OCI-LY1 (cell line): ENCODE measurements at regions not wholly inside any gene's neighbourhood (a gene's known extent, or its start where the extent isn't known, plus 50 kb on each side); places are given as distances from the start of the nearest gene placed in this dataset.

Experiments
- H2AFZ ChIP-seq: fragments of 200-600 bp; sonication (generic), shearing (Covaris generic); 2 replicates; pipeline ENCODE4 v1.6.0; 2014; ENCODE audit warnings: antibody characterized with exemption, mild to moderate bottlenecking, low read length
- H3F3A ChIP-seq: fragments of 200-600 bp; sonication (generic), shearing (Covaris generic); 2 replicates; pipeline ENCODE4 v1.6.0; 2014; ENCODE audit warnings: mild to moderate bottlenecking, antibody characterized with exemption, low read length, moderate library complexity; ENCODE audit not compliant: insufficient read depth
- H3K27ac ChIP-seq: fragments of 200-600 bp; sonication (generic); 2 replicates; pipeline ENCODE4 v1.5.1; 2014; ENCODE audit warnings: low read length, mixed run types, mild to moderate bottlenecking, low read depth; ENCODE audit not compliant: poor library complexity, severe bottlenecking
- H3K27me3 ChIP-seq: fragments of 200-600 bp; sonication (generic); 2 replicates; pipeline ENCODE4 v1.6.0; 2014; ENCODE audit warnings: antibody characterized with exemption, mild to moderate bottlenecking, low read length, moderate library complexity; ENCODE audit not compliant: insufficient read depth
- H3K36me3 ChIP-seq: fragments of 200-600 bp; sonication (generic); 2 replicates; pipeline ENCODE4 v1.6.1; 2014; ENCODE audit warnings: mild to moderate bottlenecking, antibody characterized with exemption, low read length, moderate library complexity, mixed read lengths; ENCODE audit not compliant: insufficient read depth
- H3K4me1 ChIP-seq: fragments of 200-600 bp; sonication (generic); 2 replicates; pipeline ENCODE4 v1.5.1; 2014; ENCODE audit warnings: mild to moderate bottlenecking, low read length, moderate library complexity; ENCODE audit not compliant: insufficient read depth, severe bottlenecking
- H3K4me2 ChIP-seq: fragments of 200-600 bp; sonication (generic), shearing (Covaris generic); 2 replicates; pipeline ENCODE4 v1.6.1; 2014; ENCODE audit warnings: low read length
- H3K4me3 ChIP-seq: fragments of 200-600 bp; sonication (generic); 2 replicates; pipeline ENCODE4 v1.5.1; 2014; ENCODE audit warnings: low read length, low read depth, mild to moderate bottlenecking, mixed read lengths; ENCODE audit not compliant: poor library complexity, severe bottlenecking
- H3K79me2 ChIP-seq: fragments of 200-600 bp; shearing (Covaris generic); 2 replicates; pipeline ENCODE4 v1.6.1; 2016; ENCODE audit warnings: mixed run types, low read length, mixed read lengths; ENCODE audit not compliant: insufficient read depth
- H3K9ac ChIP-seq: fragments of 200-600 bp; sonication (generic), shearing (Covaris generic); 2 replicates; pipeline ENCODE4 v1.6.1; 2014; ENCODE audit warnings: mild to moderate bottlenecking, low read length, mixed read lengths
- H3K9me2 ChIP-seq: fragments of 200-600 bp; sonication (generic), shearing (Covaris generic); 2 replicates; pipeline ENCODE4 v1.6.1; 2014; ENCODE audit warnings: low read depth, mild to moderate bottlenecking, low read length, mixed read lengths
- H3K9me3 ChIP-seq: fragments of 200-600 bp; shearing (Covaris generic); 2 replicates; pipeline ENCODE4 v1.6.1; 2014; ENCODE audit warnings: low read length, mixed read lengths
- H4K20me1 ChIP-seq: fragments of 200-600 bp; sonication (generic), shearing (Covaris generic); 2 replicates; pipeline ENCODE4 v1.6.0; 2016; ENCODE audit warnings: mild to moderate bottlenecking, low read length; ENCODE audit not compliant: insufficient read depth
- EZH2 ChIP-seq: fragments of 200-600 bp; sonication (generic), shearing (Covaris generic); IDR thresholded peaks from 2 replicates; pipeline ENCODE4 v1.8.0; 2017; ENCODE audit warnings: borderline replicate concordance, mixed run types, mild to moderate bottlenecking, antibody characterized with exemption, low read length, moderate library complexity, mixed read lengths
- TF ChIP-seq, protein P1 (sequence below): fragments of 200-600 bp; sonication (generic), shearing (Covaris generic); IDR thresholded peaks from 2 replicates; pipeline ENCODE4 v1.5.1; 2017; ENCODE audit warnings: mild to moderate bottlenecking, antibody characterized with exemption, low read length, moderate library complexity, mixed read lengths

DNA sequence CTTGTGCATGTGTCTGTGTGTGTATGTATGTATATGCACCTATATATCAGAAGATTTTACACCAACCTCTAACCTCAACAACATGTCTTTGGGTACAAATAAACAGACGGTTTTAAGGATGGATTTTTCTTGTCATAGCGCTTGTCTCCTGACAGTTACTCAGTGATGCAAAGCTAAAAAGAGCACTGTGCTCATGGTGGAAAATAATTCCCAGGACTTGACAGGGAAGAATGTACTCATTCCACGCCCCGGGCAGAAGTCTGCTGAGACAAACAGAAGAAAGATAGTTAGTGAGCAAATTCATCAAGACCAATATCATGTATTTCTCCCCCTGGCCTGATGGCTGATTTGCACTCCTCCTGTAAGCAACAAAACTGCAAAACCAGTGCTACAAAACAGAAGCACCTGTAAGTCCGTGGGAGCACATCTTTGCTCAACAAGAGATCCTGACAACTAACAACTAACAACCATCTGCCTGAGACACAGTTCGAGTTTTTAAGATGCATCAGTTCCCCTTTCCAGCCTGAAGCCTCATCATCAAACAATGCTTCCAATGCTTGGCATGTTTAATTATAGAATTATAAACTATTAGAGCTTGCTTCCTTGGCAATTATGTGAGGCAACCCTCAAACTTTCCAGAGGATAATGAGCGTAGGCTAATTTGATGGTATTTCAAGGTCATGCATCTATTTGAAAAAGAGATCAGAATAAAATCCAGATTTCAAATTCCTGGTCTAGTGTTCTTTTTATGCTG lies 812.7 kb upstream of the MIR17HG start:
- Histone ChIP-seq H2AFZ (no peak overlapping the region), H3K4me2 (no peak overlapping the region), H3K4me1 (no peaks in the 10 kb centered on the region), H3K79me2 (no peaks in the 10 kb centered on the region), H3F3A (no peaks in the 10 kb centered on the region), H3K27ac (no peak overlapping the region), H3K9me3 (no peaks in the 10 kb centered on the region), H4K20me1 (no peaks in the 10 kb centered on the region), H3K9me2 (no peaks in the 10 kb centered on the region), H3K9ac (no peak overlapping the region), H3K4me3 (no peak overlapping the region), H3K27me3 (no peaks in the 10 kb centered on the region), H3K36me3 (no peaks in the 10 kb centered on the region)
- TF ChIP-seq, protein P1, sequence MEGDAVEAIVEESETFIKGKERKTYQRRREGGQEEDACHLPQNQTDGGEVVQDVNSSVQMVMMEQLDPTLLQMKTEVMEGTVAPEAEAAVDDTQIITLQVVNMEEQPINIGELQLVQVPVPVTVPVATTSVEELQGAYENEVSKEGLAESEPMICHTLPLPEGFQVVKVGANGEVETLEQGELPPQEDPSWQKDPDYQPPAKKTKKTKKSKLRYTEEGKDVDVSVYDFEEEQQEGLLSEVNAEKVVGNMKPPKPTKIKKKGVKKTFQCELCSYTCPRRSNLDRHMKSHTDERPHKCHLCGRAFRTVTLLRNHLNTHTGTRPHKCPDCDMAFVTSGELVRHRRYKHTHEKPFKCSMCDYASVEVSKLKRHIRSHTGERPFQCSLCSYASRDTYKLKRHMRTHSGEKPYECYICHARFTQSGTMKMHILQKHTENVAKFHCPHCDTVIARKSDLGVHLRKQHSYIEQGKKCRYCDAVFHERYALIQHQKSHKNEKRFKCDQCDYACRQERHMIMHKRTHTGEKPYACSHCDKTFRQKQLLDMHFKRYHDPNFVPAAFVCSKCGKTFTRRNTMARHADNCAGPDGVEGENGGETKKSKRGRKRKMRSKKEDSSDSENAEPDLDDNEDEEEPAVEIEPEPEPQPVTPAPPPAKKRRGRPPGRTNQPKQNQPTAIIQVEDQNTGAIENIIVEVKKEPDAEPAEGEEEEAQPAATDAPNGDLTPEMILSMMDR, result no peak
- TF ChIP-seq EZH2, result no peak

DNA sequence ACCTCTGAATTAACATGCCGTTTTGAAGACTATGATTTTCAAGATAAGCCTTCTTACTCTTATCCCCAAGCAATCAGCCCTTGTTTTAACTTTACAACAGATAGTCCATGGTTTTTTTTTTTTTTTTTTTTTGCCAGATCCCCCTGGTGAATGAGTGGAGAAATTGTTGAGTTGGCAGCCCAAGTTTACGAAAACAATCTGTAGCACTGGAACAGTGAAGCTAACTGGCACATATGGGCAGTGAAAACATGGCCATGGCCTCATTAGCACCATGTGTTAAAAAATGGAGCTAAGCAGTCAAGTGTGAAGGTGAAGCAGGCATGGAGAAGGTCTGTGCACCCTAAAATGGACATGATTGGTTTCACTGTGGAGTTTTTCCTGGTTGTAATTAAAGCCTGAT lies 812.1 kb upstream of the MIR17HG start:
- Histone ChIP-seq H3K9ac (no peak overlapping the region), H3K9me2 (no peaks in the 10 kb centered on the region), H3K4me1 (no peaks in the 10 kb centered on the region), H3K27ac (no peak overlapping the region), H3K4me3 (no peak overlapping the region), H3K4me2 (no peak overlapping the region), H3K79me2 (no peaks in the 10 kb centered on the region), H2AFZ (no peak overlapping the region), H3F3A (no peaks in the 10 kb centered on the region), H3K9me3 (no peaks in the 10 kb centered on the region), H3K27me3 (no peaks in the 10 kb centered on the region), H3K36me3 (no peaks in the 10 kb centered on the region), H4K20me1 (no peaks in the 10 kb centered on the region)
- TF ChIP-seq, protein P1, result no peak
- no peak for TF ChIP-seq EZH2

DNA sequence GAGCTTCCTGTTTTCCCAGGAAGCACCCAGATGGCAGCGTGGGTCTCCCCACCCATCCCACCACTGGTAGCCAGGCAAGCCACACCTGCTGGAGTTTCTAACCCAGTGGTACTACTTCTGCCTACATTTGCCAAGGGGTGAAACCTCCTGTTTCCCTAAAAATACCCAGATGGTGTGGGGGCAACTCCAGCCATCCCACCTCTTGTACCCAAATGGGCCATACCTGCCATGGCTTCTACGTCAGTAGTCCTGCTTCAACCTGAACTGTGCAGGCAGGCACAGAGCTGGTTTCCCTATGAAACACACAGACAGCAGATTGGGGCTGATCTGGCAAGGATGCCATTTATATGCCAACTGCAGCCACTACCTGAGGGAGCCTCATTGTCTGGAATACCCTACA lies 809.4 kb upstream of the MIR17HG start:
- Histone ChIP-seq H3K4me3 (no peak overlapping the region), H3K9me3 (no peaks in the 10 kb centered on the region), H3K9me2 (no peaks in the 10 kb centered on the region), H3K4me1 (no peaks in the 10 kb centered on the region), H2AFZ (no peak overlapping the region), H3K9ac (no peak overlapping the region), H4K20me1 (no peaks in the 10 kb centered on the region), H3K79me2 (no peaks in the 10 kb centered on the region), H3K36me3 (no peaks in the 10 kb centered on the region), H3F3A (no peaks in the 10 kb centered on the region), H3K27me3 (no peaks in the 10 kb centered on the region), H3K4me2 (no peak overlapping the region), H3K27ac (no peak overlapping the region)
- no peak for TF ChIP-seq EZH2
- TF ChIP-seq, protein P1, result no peak
